ENCODE measurements at regions not wholly inside any gene's neighbourhood (a gene's known extent, or its start where the extent isn't known, plus 50 kb on each side); places are given as distances from the start of the nearest gene placed in this dataset.

- Histone ChIP-seq H3K27me3 (ENCODE audit: insufficient read depth) (0 out of 2 replicates have a peak, but pooled peaks cover 9% of the 10 kb centered on the region), H3K9me2 (no peaks in the 10 kb centered on the region), H2AFZ (ENCODE audit: low read depth) (no peak overlapping the region), H3K4me3 (ENCODE audit: low read depth in 2 of 2, low read length in 1 of 2) (no peak overlapping the region), H3K4me2 (no peak overlapping the region), H3K4me1 (ENCODE audit: control insufficient read depth in 1 of 2, insufficient read depth in 2 of 2, low read depth in 1 of 2, low read length in 1 of 2) (peaks cover 0 to 9% of the 10 kb centered on the region in 2 experiments; a peak in 1 of 4 replicates), H4K20me1 (ENCODE audit: insufficient read depth) (no peaks in the 10 kb centered on the region), H3K79me2 (ENCODE audit: insufficient read depth) (no peaks in the 10 kb centered on the region), H3K9ac (no peak overlapping the region), H3K9me3 (no peaks in the 10 kb centered on the region), H3K27ac (ENCODE audit: low read depth in 2 of 2, low read length in 1 of 2) (no peak overlapping the region), H3F3A (replicated peaks; ENCODE audit: insufficient read depth) (no peaks in the 10 kb centered on the region), H3K36me3 (replicated peaks in 1 of 2; ENCODE audit: control insufficient read depth in 1 of 2, insufficient read depth in 2 of 2, low read length in 1 of 2) (no peaks in the 10 kb centered on the region)
- TF ChIP-seq JUND (IDR thresholded peaks at IDR 0.05) (no peak), TAF1 (IDR thresholded peaks at IDR 0.05; ENCODE audit: borderline replicate concordance, low read depth, low read length) (no peak), EP300 (IDR thresholded peaks at IDR 0.05; ENCODE audit: borderline replicate concordance in 1 of 2, low read depth in 1 of 2, low read length in 1 of 2) (no peak), TEAD4 (IDR thresholded peaks at IDR 0.05; ENCODE audit: borderline replicate concordance, insufficient read depth) (no peak), MEF2A (IDR thresholded peaks at IDR 0.05; ENCODE audit: borderline replicate concordance, low read depth) (no peak), RFX5 (IDR thresholded peaks at IDR 0.05; ENCODE audit: low read length) (no peak), CTCF (IDR thresholded peaks at IDR 0.05) (no peak), GABPA (IDR thresholded peaks at IDR 0.05; ENCODE audit: low read depth) (no peak), FOXM1 (IDR thresholded peaks at IDR 0.05; ENCODE audit: low read depth) (no peak), EZH2phosphoT487 (IDR thresholded peaks at IDR 0.05; ENCODE audit: borderline replicate concordance, low read depth) (no peak), USF2 (IDR thresholded peaks at IDR 0.05; ENCODE audit: borderline replicate concordance, low read depth, low read length) (no peak), FOXJ3 (CRISPR knock-in tag; IDR thresholded peaks at IDR 0.05) (no peak), PBX3 (IDR thresholded peaks at IDR 0.05) (no peak)
- TF ChIP-seq, protein P1, sequence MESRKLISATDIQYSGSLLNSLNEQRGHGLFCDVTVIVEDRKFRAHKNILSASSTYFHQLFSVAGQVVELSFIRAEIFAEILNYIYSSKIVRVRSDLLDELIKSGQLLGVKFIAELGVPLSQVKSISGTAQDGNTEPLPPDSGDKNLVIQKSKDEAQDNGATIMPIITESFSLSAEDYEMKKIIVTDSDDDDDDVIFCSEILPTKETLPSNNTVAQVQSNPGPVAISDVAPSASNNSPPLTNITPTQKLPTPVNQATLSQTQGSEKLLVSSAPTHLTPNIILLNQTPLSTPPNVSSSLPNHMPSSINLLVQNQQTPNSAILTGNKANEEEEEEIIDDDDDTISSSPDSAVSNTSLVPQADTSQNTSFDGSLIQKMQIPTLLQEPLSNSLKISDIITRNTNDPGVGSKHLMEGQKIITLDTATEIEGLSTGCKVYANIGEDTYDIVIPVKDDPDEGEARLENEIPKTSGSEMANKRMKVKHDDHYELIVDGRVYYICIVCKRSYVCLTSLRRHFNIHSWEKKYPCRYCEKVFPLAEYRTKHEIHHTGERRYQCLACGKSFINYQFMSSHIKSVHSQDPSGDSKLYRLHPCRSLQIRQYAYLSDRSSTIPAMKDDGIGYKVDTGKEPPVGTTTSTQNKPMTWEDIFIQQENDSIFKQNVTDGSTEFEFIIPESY (IDR thresholded peaks at IDR 0.05; ENCODE audit: borderline replicate concordance, low read depth), result no peak
- ChIA-PET CTCF (interaction anchor here (1.0 kb wide), 1 partner anchor 56 kb away, joined by 3 read pairs; no protein-coding TSS in a partner anchor), POLR2A (no interaction called here)
- DNase-seq, result no peak
- 37% methylated on average over 11 of the region's 11 CpGs for WGBS (ENCODE audit: low lambda C conversion rate)
Measured at GRCh38 chr14:54291491-54292191, 105.2 kb upstream of the CDKN3 start.

Data from SK-N-SH (cell line).